Chondrocyte (in vitro differentiated cells): ENCODE measurements at regions not wholly inside any gene's neighbourhood (a gene's known extent, or its start where the extent isn't known, plus 50 kb on each side); places are given as distances from the start of the nearest gene placed in this dataset.
"Not testable (repeated sequence)": the region's sequence is repeated elsewhere in the genome, so short reads cannot be mapped to it uniquely, and the experiment has no call there.

ENCODE experiments used
- DNase-seq: peaks from one replicate; pipeline ENCODE4 v3.0.0; 2021; ENCODE audit warnings: mixed read lengths, low spot score
- H3K27ac Mint-ChIP-seq: one replicate; pipeline ENCODE4 v1.8.0; 2021; ENCODE audit warnings: mild to moderate bottlenecking, moderate library complexity, mixed read lengths; ENCODE audit not compliant: unreplicated experiment
- H3K27me3 Mint-ChIP-seq: 2 replicates; pipeline ENCODE4 v1.8.0; 2021; ENCODE audit warnings: low read depth, mixed read lengths
- H3K36me3 Mint-ChIP-seq: 2 replicates; pipeline ENCODE4 v1.8.0; 2021; ENCODE audit warnings: low read depth, mixed read lengths
- H3K4me1 Mint-ChIP-seq: 2 replicates; pipeline ENCODE4 v1.8.0; 2021; ENCODE audit warnings: low read depth, mild to moderate bottlenecking, mixed read lengths
- H3K4me3 Mint-ChIP-seq: one replicate; pipeline ENCODE4 v1.8.0; 2021; ENCODE audit warnings: mild to moderate bottlenecking, moderate library complexity, mixed read lengths; ENCODE audit not compliant: unreplicated experiment
- H3K9me3 Mint-ChIP-seq: 2 replicates; pipeline ENCODE4 v1.8.0; 2021; ENCODE audit warnings: low read depth, mixed read lengths
- CTCF ChIP-seq: fragments of 200-600 bp; sonication (generic); IDR thresholded peaks from 2 replicates; pipeline ENCODE4 v1.5.0; 2021; ENCODE audit warnings: antibody characterized with exemption, mild to moderate bottlenecking, moderate library complexity

- DNase-seq: no peak
- no peaks in the 10 kb centered on the region for H3K36me3 Mint-ChIP-seq
- H3K27ac Mint-ChIP-seq: no peak overlapping the region
- no peaks in the 10 kb centered on the region for H3K27me3 Mint-ChIP-seq
- peaks cover 18% of the 10 kb centered on the region for H3K9me3 Mint-ChIP-seq
- H3K4me1 Mint-ChIP-seq: no peaks in the 10 kb centered on the region
- TF ChIP-seq CTCF: no peak
- no peak overlapping the region for H3K4me3 Mint-ChIP-seq
Measured at GRCh38 chr10:55800602-55801352, 560.3 kb downstream of the ZWINT start.

GRCh38 chr10:55793024-55793423 lies 568.0 kb downstream of the ZWINT start:
- Mint-ChIP-seq H3K27ac (no peak overlapping the region), H3K4me1 (no peaks in the 10 kb centered on the region), H3K9me3 (peaks cover 8% of the 10 kb centered on the region), H3K36me3 (no peaks in the 10 kb centered on the region), H3K4me3 (no peak overlapping the region), H3K27me3 (no peaks in the 10 kb centered on the region)
- no peak for DNase-seq
- no peak for TF ChIP-seq CTCF

- not testable (repeated sequence) for DNase-seq, H3K4me3 Mint-ChIP-seq, H3K27me3 Mint-ChIP-seq, H3K4me1 Mint-ChIP-seq, H3K9me3 Mint-ChIP-seq, H3K36me3 Mint-ChIP-seq, H3K27ac Mint-ChIP-seq
Measured at GRCh38 chr10:55790276-55790675, 570.8 kb downstream of the ZWINT start.

- no peaks in the 10 kb centered on the region for H3K4me1 Mint-ChIP-seq
- H3K36me3 Mint-ChIP-seq: no peaks in the 10 kb centered on the region
- H3K4me3 Mint-ChIP-seq: no peak overlapping the region
- H3K27ac Mint-ChIP-seq: no peak overlapping the region
- no peak for DNase-seq
- H3K9me3 Mint-ChIP-seq: peaks cover 8% of the 10 kb centered on the region
- no peak for TF ChIP-seq CTCF
- H3K27me3 Mint-ChIP-seq: no peaks in the 10 kb centered on the region
Measured at GRCh38 chr10:55786461-55787050, 574.5 kb downstream of the ZWINT start.

GRCh38 chr10:55782181-55782580 lies 578.9 kb downstream of the ZWINT start:
- no peak overlapping the region for H3K27ac Mint-ChIP-seq
- no peaks in the 10 kb centered on the region for H3K36me3 Mint-ChIP-seq
- TF ChIP-seq CTCF: no peak
- no peak overlapping the region for H3K4me3 Mint-ChIP-seq
- DNase-seq: no peak
- no peaks in the 10 kb centered on the region for H3K4me1 Mint-ChIP-seq
- no peaks in the 10 kb centered on the region for H3K9me3 Mint-ChIP-seq
- H3K27me3 Mint-ChIP-seq: no peaks in the 10 kb centered on the region

GRCh38 chr10:55766212-55766611 lies 594.8 kb downstream of the ZWINT start:
- Mint-ChIP-seq H3K36me3 (no peaks in the 10 kb centered on the region), H3K4me1 (no peaks in the 10 kb centered on the region), H3K27me3 (no peaks in the 10 kb centered on the region), H3K9me3 (no peaks in the 10 kb centered on the region), H3K4me3 (no peak overlapping the region), H3K27ac (no peak overlapping the region)
- DNase-seq: no peak
- TF ChIP-seq CTCF: no peak
